GM18498 (cell line): ENCODE measurements at regions not wholly inside any gene's neighbourhood (a gene's known extent, or its start where the extent isn't known, plus 50 kb on each side); places are given as distances from the start of the nearest gene placed in this dataset.
"Not testable (repeated sequence)": the region's sequence is repeated elsewhere in the genome, so short reads cannot be mapped to it uniquely, and the experiment has no call there.

ENCODE experiments used
- ATAC-seq: cut with Tn5 transposase; IDR thresholded peaks from one replicate; pipeline ENCODE4 v1.9.1; 2021; ENCODE audit warnings: mild to moderate bottlenecking, moderate library complexity; ENCODE audit not compliant: unreplicated experiment

- no peak for ATAC-seq
These were observed 766.4 kb upstream of the TMEM132C start for GRCh38 chr12:127500512-127501035.

DNA sequence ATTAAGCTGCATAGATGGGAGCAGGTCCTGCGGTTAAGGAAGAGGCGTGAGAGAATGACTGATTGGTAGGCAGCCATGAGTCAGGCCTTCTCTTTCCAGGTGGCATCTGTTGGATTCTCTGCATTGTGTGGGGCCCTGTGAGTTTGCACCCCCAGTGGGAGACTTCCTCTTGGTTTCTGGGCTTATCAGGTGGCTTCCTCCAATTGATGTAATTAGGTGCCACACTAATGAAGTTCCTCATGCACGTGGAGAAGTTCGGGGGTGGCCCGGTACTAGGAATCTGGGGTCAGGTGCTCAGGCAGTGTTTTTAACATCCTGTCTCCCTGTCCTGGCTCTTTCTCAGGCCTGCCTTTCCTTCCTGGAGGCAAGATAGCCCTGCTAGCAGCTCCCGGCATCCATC lies 765.1 kb upstream of the TMEM132C start:
- no peak for ATAC-seq

GRCh38 chr12:127503246-127503645 lies 763.7 kb upstream of the TMEM132C start:
- no peak for ATAC-seq

DNA sequence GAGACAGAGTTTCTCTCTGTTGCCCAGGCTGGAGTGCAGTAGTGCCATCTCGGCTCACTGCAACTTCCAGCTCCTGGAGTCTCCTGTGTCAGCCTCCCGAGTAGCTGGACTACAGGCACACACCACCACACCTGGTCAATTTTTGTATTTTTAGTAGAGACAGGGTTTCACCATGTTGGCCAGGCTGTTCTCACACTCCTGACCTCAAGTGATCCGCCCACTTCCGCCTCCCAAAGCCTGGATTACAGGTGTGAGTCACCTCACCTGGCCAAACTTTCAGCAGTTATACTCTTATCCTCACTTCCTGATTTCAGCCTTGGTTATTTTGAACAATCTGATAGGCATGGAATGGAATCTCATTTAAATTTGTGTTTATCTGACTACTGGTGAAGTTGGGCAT lies 763.0 kb upstream of the TMEM132C start:
- ATAC-seq = not testable (repeated sequence)

GRCh38 chr12:127504874-127505273 lies 762.1 kb upstream of the TMEM132C start:
- ATAC-seq = no peak

DNA sequence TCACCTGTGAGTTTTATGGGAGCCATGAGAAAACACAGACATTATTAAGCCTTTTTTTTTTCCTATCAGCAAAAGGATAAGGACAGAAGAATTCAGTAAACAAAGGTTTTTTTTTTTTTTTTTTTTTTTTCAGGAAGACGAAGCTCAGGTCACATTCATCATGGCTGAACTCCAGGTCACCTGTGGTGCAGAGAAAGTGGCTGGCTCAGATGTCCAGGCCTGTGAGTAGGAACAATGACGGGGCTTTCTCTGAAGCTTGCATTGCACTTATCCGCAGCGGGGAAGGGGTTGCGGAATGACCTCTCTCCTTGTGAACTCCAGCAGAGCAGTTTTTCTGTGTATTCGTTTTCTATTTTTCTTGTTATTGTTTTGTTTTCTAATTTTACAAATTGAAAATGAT lies 759.6 kb upstream of the TMEM132C start:
- no peak for ATAC-seq

DNA sequence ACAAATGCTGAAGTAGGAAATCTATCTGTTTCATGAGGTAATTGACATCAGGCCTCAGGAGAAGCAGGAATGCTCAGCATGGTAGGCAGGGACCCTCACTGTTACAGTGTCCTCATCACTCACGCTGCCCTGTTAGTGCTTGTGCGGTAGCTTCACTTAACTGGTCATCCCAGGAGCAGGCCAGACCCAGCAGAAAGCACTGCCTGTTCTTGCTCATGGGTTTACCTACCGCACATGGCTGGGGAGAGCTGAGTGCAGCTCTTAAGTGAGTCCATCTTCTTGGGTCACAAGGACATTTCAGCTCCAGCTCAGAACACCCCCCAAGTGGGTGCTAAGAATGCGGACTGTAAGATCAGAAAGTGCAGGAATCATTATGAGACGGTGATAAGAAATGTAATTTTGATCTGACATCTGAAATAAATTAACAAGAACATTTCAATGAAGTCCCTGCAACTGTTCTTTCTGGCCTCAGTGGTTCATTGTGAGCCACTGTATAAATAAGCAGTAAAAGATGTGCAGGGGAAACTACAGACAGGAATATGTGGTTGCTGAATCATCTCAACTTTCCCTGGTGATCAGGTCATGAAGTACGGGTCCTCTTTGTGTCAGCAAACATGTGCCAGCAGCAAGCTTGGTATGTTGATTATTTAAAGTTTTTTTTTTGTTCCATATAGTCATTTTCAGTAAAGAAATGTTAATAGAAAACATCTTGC lies 757.7 kb upstream of the TMEM132C start:
- no peak for ATAC-seq

GRCh38 chr12:127515941-127516340 lies 751.0 kb upstream of the TMEM132C start:
- no peak for ATAC-seq

DNA sequence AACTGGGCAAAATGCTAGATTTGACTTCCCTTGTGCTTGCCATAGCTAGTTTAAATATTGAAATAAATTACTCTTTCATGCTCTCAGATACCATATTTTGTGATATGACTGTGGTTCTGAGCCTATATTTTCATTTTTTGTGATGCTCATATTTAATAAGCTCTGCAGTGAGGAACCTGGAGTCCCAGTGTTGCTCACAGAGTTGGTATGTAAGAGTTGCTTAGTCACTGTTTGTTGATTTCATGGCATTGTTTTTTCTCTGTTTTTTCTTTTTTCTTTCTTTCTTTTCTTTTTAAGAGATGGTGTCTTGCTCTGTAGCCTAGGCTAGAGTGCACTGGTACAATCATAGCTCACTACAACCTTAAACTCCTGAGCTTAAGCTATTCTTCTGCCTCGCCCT lies 750.5 kb upstream of the TMEM132C start:
- no peak for ATAC-seq

- no peak for ATAC-seq
These were observed 747.2 kb upstream of the TMEM132C start for GRCh38 chr12:127519779-127520178.

DNA sequence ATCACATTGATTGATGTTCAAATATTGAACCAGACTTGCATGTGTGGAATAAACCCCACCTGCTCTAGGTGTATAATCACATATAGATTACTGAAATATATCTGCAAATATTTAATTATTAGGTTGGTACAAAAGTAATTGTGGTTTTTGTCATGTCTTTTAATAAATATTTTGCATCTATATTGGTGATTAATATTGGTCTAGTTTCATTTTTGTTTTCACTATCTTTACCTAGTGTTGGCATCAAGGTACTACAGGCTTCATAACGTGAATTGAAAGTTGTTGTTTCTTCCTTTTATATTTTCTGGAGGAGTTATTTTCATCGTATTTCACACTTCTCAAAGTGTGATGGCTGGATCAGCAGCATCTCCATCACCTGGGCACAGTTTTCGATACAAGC lies 740.0 kb upstream of the TMEM132C start:
- no peak for ATAC-seq

- ATAC-seq = no peak
These were observed 738.4 kb upstream of the TMEM132C start for GRCh38 chr12:127528551-127528950.

- ATAC-seq = no peak
These were observed 735.4 kb upstream of the TMEM132C start for GRCh38 chr12:127531542-127531941.

- no peak for ATAC-seq
These were observed 733.6 kb upstream of the TMEM132C start for GRCh38 chr12:127533353-127533752.

GRCh38 chr12:127536833-127537428 lies 730.0 kb upstream of the TMEM132C start:
- ATAC-seq = no peak

DNA sequence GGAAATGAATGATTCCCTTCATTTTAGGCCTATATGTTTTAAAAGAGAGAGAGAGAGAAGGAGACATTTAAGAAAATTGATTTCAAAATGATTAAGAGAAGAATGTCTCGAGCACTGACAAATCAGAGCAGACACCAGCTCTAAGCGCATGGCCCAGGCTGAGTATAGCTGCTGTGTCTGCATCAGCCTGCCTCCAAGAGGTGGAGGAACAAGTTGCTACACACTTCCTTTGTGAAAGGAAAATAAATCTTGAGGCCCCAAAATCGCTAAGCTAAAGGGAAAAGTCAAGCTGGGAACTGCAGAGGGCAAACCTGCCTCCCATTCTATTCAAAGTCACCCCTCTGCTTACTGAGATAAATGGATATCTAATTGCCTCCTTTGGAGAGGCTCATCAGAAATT lies 728.7 kb upstream of the TMEM132C start:
- no peak for ATAC-seq

- ATAC-seq = no peak
These were observed 727.6 kb upstream of the TMEM132C start for GRCh38 chr12:127539226-127539858.

GRCh38 chr12:127542391-127542790 lies 724.6 kb upstream of the TMEM132C start:
- no peak for ATAC-seq

DNA sequence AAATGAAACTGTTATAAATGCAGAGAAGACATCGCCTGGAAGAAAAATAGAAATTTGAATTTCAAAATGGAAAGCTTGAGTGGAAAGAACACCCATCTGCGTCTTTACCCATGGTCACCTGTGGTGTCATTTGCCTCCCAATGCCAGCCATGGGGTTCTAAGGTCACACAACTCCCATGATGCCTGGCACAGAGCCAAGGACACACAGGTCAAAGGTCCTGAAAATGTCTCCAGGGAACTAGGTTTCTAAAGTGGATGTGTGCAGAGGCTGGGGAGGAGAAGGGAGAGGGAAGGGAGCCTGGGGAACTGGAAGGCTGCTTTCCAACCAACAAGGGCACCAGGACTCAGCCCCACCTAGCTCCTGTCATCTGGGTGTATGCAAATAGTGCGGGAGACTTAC lies 724.0 kb upstream of the TMEM132C start:
- no peak for ATAC-seq

DNA sequence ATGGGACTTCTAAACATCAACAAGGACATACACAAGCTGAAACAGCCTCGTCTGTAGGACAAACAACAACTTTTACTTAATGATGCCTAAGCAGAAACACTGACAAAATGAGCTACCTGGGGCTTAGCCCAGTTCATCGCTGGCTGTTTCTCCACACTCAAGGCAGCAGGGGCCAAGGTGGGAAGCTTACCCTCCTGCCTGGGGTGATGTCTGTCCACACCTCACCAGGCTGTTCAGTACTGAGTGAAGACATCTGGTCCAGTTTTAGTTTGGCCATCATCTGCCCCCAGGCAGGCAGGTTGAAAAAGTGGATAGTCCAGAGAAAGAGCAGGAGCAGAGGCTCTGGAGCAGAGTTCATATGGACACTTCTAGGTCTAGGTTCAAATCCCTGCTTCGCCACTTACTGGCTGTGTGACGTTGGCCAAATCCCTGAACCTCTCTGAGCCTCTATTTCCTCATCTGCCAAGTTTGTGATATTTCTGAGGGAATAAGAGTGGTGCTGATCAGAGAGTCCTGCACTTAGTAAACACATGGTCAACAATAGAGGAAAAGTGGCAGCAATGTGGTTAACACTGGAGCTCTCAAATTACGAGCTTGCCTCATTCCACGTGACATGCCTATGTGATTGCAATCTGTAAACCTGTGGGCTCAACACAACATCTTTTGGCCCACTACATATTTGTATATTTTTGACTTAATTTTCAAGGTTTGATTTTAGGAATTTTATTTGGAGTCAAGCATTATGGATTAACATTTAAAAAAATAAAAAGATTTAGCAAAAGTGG lies 720.1 kb upstream of the TMEM132C start:
- no peak for ATAC-seq

DNA sequence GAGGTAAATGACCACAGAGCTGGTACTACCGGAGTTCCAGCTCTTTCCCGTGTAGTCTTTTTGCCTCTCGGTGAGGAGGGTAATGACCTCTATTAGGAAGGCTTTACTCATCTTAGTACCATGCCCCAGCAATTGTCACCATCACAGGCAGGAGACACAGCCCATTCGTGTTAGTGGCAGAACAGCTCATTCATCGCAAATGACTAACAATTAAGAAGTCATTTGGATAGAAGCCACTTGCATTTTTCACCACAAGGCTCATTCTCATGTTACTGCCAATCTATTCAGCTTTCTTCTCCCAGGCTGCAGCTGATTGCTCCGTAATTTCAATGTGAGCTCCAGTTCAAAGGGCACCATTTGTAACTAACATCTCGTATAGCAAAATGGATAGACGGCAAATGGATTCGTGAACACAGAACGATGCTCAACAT lies 718.8 kb upstream of the TMEM132C start:
- no peak for ATAC-seq
